HG02623 (cell line): ENCODE measurements at regions not wholly inside any gene's neighbourhood (a gene's known extent, or its start where the extent isn't known, plus 50 kb on each side); places are given as distances from the start of the nearest gene placed in this dataset.
A peak's percentile ranks its signal among the peaks of the same experiment; 100 is the strongest.

Experiments used
- ATAC-seq: cut with Tn5 transposase; IDR thresholded peaks from one replicate; pipeline ENCODE4 v1.9.1; 2021; ENCODE audit warnings: moderate library complexity; ENCODE audit not compliant: unreplicated experiment

DNA sequence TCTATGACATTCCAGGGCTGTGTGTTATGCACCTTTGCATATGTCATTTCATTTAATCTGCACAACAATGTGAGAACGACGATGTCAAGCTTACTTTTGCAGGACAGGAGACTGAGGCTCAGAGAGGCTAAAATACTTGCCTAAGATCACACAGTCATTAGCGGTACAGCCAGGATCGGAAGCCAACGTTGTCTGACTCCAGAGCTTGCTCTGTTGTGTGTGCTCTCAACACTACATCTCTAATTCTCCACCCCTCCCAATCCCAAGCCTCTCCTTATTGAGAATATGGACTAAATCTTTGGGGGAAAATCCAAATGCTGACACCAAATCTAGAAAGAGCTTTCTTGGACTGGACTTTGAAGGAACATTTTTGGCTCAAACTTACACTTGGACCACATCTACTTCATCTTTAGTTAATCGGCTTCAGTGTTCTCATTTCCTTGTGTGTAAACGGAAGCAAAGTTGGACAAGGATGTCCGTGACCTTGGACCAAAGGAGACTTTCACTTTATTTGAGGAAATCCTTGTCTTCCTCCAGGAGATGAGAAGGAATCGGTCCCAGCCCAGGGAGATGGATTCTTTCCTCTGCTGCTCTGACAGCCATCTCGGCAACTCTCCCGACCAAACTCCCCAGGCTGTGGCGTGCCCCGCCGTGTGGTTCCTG is 242.4 kb downstream of the LPIN1 start:
- ATAC-seq: no peak

DNA sequence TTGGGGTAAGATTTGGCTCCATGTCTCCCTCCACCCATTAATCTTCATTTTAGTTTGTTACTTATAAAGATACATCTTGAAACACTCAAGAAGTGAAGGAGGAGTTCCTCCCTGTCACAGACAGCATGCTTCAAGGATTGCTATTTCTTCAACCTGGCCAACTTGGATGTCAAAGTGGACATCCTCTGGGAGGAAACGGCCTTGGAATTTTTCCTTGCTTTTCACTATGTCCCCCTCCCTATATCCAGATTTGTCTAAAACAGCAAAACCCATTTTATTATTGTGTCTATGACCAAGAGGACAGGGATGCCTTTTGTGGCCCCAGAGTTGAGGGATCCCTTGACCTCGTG is 242.9 kb downstream of the LPIN1 start:
- ATAC-seq: no peak

DNA sequence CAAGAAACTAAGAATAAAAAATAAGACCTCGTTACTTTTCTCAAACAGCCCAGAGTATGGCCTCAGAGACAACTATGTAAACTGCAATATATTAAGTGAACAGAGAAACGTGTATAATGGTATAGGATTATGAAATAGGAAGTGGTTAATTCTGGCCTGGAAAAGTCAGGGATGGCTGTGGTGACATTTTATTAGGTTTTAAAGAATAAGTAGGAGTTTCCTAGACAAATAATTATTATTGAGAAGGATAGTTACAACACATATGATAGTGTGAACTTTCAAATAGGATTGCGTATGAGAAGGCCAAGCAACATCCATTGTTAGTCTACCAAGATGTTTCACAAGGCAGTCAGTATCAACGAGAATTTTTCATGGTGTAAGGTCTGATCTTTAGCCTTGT is 244.1 kb downstream of the LPIN1 start:
- no peak for ATAC-seq

DNA sequence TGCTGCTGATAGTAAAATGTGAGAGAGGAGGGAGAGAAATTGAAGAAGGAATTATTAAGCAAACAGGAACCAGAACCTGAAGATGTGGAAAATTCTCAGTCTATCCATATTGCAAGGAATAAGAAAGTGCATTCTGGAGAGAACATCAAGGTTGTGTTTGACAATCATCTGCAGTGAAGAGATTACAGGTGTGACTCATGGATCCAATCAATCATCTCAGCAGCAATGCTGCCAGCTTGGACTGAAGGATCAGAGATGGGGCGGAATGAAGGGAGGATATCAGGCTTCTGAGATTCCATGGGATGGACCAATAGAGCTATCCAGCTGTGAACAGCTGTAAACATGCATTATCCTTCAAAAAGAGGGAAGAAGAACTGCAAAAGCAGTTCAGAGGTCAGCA is 247.3 kb downstream of the LPIN1 start:
- ATAC-seq: no peak

DNA sequence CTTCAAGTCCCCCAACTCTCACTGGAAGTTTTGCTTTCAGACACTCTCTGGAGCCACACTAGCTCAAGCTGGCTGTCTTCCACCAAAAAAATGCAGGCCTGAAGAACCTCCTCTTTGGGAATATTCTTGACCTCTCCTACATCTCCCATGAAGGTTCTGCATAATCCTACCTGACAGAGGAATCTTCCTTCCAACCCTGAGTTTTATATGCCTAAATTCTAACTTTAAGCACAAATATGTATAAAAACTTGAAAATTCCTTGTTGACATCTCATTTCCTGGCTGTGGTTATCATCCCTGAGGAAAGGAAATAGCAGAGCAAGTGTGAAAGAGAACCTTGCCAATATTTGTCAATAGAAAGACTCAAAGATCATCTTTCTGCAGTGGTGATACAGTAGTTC is 249.0 kb downstream of the LPIN1 start:
- no peak for ATAC-seq

DNA sequence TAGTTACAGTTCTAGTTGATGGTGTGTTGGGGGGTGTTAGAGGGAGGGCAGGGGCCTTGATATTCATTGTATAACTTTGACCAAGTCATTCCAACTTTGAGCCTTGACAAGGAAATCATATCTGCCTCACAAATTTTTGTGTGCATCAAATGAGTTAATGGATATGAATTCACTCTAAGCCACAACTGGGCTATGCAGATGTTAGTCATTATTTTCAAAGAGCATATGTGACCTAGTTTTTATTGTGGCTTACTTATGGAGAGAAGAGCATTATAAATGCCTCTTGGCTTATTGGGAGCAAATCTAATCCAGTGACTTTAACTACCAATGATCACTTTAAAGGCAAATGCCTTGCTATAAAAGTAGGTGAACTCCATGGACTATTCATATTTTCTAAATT is 250.2 kb downstream of the LPIN1 start:
- no peak for ATAC-seq

DNA sequence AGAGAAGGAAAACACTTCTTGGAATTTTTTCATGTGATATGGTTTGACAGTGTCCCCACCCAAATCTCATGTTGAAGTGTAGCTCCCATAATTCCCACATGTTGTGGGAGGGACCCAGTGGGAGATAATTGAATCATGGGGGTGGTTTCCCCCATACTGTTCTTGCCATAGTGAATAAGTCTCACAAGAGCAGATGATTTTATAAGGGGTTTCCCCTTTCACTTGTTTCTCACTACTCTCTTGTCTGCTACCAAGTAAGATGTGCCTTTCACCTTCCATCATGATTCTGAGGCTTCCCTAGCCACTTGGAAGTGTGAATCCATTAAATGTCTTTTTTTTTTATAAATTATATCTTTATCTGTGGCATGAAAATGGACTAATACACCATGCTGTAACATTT is 250.7 kb downstream of the LPIN1 start:
- ATAC-seq: no peak

DNA sequence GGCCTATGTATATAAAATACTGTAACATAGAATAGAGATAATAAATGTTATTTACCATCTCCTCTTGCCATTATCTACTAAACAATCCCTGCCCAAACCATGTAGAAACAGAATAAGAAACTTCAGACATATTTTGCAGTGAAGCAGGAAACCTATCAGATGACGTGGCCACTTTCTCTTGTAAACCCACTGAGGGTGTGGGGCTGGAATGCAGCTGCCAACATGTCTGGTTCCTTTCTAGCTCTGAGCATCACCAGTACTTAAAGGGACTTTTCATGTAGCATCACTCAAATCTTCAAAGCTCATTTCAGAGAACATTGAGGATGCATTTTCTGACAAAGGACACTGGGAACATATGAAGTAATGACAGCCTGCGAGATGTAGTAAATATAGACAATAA is 251.8 kb downstream of the LPIN1 start:
- ATAC-seq: no peak

DNA sequence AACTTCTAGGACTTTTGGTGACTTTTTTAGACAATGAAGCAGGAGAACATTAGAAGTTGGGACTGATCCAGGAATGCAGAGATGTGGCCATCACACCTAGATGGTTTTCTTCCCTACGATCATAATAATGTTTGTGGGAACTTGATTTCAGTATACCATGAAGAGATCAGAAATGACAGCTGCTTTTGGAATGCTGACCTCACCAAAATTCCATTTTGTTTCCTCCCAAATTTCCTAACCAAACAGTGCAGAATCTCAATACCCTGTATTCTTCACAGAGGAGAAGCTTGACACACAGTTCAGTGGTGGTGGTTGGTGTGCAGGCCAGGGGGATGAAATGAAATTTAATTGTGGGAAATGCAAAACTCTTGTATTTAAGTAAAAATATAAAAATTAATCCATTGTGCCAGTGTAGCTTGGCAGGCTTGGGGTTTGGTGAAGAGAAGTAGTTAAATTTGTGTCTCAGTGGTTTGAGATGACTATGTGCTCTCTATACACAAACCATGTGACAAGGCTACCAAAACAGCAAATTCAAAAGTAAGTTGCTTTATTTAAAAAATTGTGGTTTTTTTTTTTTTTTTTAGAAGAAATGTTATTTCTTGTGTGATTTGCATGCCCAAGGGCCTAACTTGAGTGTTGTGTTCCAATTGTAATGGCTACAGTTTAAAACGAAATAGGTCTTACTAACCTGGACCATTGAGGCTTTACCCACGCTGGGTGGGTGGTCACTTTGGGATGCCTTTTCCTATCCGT is 252.4 kb downstream of the LPIN1 start:
- ATAC-seq: no peak

DNA sequence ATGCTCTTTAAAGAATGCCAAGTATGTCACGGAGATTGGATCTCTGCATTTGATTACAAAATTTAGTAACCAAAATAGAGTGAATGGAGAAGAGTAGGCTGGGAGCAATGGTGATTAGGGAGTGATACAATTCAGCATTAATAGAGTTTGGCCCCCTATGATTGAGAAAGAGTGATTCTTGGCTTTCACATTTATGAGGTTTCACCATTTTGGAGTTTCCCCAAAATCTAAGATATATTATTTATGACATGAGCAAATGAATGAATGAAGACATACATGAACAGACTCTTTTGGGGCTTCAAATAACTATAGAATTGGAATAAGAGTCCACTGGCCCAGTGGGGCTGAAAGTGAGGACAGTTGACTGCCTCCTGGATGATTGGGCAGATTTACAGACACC is 255.2 kb downstream of the LPIN1 start:
- ATAC-seq: no peak

DNA sequence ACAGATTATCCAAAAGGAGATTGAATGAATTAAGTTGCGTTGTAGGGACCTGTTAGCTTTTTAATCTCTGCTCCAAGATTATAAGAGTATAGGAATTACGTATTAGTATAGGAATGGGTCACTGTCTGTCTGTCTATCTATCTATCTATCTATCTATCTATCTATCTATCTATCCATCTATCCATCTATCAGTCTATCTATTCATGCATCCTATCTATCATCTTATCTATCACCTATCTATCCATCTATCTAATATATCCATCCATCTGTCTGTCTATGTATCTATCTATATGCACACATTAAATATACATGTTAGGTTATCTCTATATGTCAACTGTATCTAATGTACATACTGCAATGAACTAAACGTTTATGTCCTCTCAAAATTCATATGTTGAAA is 255.8 kb downstream of the LPIN1 start:
- no peak for ATAC-seq

DNA sequence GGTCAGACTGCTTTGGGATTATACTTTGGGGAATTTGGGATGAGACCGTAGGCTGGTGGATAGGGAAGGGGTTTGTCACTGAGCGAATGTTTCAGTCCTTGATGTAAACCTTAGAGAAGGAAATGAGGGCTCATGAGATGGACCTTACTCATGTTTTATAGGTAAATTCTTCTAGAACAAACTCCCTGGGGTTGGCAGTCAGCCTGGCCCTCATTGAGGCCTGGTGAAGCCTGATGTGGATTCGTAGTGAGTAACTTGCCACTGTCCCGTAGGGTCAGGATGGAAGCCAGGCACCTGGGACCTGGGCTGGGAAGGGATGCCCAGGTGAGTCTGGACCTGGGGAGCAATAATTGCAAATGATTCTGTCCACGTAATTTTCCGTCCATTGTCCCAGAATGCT is 258.3 kb downstream of the LPIN1 start:
- no peak for ATAC-seq

DNA sequence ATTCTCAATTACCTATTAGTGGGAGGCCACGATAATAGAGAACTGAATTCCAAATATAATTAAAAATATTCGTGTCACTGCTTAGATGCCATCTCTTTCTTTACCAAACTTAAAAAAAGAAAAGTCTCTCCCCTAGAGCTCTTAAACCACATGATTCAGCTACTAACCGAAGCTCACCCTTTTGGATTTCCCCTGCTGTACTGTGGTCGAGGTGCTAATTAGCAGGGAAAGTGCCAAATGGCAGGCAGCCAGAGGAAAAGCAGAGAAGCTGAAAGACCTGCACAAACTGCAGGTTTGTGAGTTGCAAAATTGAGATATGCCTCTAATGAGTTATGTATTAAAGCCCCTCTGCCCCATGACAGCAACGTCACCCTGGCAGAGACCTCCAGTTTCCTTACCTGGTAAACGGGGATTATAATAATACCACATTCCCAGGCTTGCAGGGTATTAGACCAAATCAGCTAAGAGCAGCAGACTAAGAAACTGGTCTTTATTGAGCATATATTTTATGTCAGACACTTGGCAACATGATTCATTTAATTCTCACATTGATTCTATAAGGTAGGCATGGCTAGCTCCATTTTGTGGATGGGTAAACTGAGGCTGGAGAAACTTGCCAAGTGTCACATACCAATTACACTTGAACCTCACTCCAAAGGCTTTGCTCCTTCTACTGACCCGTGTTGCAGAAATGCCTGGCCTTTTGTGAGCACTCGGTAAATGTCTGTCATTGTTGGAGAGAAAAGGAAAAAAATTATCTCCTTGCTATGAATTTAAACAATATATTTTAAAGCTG is 259.7 kb downstream of the LPIN1 start:
- peak; percentile 86 for ATAC-seq

DNA sequence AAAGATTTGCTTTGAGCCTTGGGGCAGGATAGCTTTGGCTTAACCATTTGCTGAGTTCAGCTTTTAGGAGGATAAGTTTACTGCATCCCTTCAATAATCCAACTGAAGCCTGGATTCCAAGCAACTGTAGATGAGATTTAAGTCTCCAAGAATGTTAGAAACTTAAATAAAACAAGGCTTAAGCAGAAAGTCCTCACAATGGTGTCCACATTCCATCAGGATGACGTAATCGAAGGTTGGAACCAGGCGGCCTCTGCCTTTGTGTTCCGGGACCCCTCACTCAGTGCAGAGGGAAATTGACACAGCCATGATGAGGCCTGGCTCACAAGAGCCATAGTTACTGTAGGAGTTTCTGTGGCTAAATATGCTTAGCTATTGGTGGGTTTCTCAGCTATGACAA is 260.4 kb downstream of the LPIN1 start:
- no peak for ATAC-seq

DNA sequence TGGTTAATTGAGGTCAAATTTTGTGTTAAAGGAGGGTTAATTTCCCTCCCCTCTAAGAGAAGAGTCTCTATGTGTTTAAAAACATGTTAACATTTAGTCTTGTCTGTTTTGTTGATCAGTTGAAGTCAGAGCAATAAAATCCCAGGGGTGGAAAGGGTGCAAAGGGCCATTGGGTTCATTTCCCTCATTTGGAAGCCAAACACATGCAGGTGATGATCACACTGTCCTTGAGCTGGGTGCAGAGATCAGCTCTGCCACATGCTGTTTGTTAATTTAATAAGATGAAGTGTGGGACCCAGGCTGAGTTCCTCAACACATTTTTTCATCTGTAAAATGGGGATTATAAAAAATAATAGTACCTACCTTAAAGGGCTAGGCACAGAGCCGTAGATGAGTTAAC is 260.9 kb downstream of the LPIN1 start:
- ATAC-seq: no peak

DNA sequence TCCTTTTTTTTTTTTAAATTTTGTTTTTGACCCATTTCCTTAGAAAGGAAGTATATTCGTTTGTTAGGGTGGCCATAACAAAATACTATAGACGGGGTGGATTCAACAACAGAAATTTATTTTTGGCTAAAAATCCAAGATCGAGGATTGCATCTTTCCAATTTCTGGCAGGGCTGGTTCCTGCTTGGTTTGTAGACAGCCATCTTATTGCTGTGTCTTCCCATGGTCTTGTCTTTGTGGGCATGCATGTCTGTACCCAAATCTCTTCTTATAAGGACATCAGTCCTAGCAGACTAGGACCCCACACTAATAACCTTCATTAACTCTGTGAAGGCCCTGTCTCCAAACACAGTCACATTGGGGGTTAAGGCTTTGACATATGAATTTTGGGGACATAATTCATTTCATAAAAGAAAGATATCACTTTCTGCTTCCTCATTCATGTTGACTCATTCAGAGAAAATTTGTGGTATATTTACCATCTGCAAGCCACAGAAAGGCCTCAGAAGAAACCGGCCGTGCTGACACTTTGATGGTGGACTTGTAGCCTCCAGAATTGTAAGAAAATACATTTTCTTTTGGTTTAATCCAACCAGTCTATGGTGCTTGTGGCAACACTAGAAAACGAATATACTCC is 262.1 kb downstream of the LPIN1 start:
- ATAC-seq: peak; percentile 69

DNA sequence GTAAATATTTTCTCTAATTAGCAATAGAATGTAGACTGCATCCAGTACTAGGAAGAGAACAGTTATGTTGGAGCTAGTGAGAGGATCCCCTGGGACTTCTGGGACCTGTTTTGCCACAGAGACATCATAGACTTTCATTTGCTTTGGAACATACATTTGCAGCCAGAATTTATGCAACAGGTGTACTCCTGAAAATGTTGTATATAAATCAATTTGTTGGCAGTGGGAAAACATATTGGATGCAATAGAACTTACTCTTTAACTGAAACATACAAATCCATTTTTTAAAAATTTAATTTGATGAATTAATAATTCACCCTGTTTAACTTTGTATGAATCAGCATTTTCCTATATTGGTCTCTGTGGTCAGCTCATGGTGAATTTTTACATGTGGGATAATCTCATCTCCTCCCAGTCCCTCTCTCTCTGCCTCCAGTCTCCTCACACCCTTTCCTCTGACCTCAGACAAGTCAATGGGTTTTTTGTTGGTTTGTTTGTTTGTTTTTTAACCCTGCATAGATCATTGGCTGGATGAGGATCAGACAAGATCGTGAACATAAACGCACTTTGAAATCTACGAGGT is 263.0 kb downstream of the LPIN1 start:
- ATAC-seq: no peak

DNA sequence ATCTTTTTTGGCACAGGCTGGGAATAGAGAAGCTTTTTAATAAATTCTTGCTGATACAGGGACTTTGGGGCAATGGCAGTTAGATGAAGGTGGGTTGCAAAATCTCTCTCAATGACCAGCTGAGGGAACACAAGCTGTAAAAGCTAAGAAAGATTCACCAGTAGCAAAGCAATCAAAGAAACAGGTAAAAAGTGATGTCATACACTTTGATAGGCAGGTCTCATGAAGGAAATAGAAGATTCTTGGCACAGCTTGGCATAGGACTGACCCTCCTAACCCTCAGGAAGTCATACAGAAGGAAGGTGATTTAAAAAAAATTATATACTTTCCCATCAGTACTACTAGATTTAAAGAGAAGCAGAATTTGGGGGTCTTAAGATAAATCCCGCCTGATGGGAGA is 263.6 kb downstream of the LPIN1 start:
- ATAC-seq: no peak

DNA sequence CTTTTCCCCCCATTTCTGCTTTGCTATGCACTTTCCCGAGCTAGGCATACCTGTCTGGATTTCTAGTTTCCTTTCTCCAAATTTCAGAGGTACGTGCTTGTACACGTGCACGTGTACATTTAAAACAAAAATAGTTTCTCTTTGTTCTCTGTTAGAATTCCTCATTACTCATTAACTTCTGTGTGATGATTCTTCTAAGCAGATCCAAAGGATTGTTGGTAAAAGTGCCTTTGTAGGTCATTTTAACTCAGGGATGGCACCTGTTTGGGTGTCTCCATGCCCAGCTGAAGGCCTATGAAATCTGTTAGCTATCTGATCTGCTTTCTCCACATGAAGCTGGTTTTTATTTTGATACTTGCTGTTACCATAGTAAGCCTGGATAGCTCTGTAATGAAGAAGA is 264.3 kb downstream of the LPIN1 start:
- ATAC-seq: no peak

DNA sequence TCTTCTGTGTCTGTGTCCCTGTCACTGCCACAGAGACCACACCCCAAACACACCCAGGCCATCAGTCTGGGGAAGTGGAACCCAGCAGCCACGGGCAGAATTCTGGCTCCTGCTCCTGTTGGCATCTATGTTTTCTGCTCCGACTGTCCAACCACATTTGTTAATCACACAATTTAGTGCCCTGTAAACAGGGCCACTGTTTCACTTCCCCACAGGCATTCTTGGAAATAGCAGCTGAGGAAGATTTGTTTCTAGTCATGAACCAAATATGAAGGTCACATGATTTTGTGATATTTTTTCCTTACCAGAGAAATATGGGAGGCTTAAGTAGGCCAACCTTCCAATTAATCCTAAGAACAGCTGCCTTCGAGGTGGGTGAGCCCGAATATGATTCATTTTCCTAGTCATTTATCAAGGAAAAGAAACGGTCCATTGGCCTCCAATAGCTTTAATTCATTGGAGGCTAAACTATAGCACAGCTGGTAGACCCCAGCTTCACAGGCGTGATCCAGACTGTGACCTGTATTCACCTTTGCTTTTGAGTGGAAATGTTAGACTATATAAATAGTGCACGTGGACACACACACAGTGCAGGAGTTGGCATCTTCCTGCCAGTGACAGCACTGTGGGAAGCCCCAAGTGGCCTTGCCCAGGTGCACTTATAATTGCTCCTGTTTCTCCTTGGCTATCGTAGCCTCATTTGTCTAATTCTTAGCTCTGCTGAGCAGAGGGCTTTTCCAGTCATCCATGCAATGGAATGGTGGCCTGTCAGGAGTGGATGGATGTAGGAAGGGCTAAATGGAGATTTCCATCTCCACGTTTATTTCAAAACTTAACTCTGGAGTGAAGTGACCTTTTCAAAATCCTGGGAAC is 267.9 kb downstream of the LPIN1 start:
- ATAC-seq: no peak
